Suppressor macrophage (primary cell): ENCODE measurements at regions not wholly inside any gene's neighbourhood (a gene's known extent, or its start where the extent isn't known, plus 50 kb on each side); places are given as distances from the start of the nearest gene placed in this dataset.

Experiments
- DNase-seq, 4 experiments: peaks; one replicate each; pipeline ENCODE4 v3.0.0-alpha.2; 2020 to 2022

- no peak for DNase-seq
These were observed 122.8 kb downstream of the MTX3 start for GRCh38 chr5:79868163-79868670.

GRCh38 chr5:79865579-79865978 lies 125.5 kb downstream of the MTX3 start:
- no peak for DNase-seq

DNA sequence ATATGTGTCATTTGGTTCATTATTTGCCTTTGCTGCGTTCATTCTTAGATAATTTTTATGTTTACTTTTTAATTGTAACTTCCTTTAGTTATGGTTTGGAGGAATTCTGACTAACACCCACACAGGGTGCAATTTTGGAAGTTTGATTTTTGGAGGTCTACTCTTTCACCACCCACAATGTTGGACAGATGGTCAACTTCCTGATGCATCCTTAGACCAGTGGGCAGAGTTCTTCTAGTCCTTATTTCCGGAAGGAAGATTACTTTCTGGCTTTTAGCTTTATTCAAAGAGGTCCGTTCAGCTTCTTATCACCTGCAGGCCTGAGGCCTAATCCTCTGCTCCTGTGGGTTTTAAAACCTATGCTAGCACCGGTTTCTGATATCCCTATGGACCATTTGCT lies 126.7 kb downstream of the MTX3 start:
- no peak for DNase-seq

GRCh38 chr5:79859588-79859987 lies 131.5 kb downstream of the MTX3 start:
- DNase-seq, result no peak

DNA sequence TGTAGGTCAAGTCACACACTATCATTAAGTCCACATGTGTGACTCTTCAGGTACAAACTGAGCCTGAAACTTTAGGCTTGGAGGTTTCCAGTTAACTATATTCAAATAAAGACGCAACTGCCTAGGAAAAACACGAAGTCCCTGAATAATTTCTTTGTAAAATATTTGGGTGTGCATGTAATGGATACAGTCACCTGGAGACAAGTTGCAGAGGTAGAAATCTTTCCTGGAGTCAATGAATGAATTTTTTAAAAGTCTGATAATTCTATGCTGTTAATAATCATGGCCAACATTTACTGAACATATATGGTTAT lies 132.7 kb downstream of the MTX3 start:
- DNase-seq, result no peak

- DNase-seq, result peak; percentile 72 to 84 (median 80)
These were observed 133.2 kb downstream of the MTX3 start for GRCh38 chr5:79857714-79858409.

DNA sequence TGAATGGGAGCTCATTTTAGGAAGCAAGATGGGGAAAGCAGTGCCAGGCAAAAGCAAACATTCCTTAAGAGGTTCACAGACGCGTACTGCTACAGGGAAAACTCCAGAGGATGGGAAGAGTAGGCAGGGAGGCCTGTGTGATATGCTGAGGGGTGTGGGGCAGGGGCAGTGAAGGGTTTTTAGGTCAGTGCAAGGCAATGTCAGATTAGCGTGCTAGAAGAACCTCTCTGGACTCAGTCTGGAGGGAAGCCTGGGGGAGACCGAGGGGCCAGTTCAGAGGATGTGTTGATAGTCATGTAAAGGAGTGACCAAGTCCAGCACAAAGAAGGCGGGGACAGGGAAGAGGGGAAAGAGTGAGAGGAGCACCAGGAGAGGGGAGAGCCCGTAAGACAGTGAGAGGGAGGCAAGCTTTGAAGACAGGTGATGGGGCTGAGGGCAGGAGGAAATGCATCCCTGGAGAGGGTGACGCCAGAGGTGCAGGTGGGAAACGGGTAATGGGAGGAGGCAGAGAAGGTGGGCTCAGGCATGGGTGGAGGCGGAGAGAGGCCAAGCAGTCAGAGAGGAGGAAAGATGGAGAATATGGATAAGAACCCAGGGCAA lies 134.5 kb downstream of the MTX3 start:
- no peak for DNase-seq

- DNase-seq, result no peak
These were observed 137.2 kb downstream of the MTX3 start for GRCh38 chr5:79853676-79854418.

- DNase-seq, result no peak
These were observed 138.0 kb downstream of the MTX3 start for GRCh38 chr5:79853028-79853427.

- DNase-seq, result no peak
These were observed 139.6 kb downstream of the MTX3 start for GRCh38 chr5:79851391-79851863.

DNA sequence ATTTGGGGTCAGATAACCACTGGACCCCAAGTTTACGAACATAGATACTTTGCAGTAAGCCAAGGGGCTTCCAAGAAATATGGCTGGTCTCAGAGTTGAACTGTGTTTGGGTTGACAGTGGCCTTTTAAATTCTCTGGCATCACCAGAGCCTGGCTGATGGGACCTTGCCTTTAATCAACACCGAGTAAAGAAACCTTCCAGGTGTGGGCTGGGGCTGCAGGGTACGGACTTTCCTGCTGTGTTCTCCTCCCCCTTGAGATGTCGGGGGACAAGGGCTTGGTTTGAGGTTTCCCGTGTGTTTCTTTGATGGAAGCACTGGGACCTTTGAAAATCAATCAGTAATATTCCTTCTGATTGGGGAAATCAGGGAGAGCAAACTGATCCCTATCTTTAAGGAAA lies 140.1 kb downstream of the MTX3 start:
- DNase-seq, result no peak

GRCh38 chr5:79850316-79850822 lies 140.7 kb downstream of the MTX3 start:
- no peak for DNase-seq

- no peak for DNase-seq
These were observed 141.4 kb downstream of the MTX3 start for GRCh38 chr5:79849486-79850315.
